ENCODE measurements at regions not wholly inside any gene's neighbourhood (a gene's known extent, or its start where the extent isn't known, plus 50 kb on each side); places are given as distances from the start of the nearest gene placed in this dataset.

GRCh38 chr13:47279920-47280319 lies 383.1 kb upstream of the HTR2A start:
- no peak for DNase-seq (ENCODE audit: low read depth in 3 of 3, low spot score in 2 of 3)

GRCh38 chr13:47277774-47278173 lies 380.9 kb upstream of the HTR2A start:
- no peak for DNase-seq (ENCODE audit: low read depth in 3 of 3, low spot score in 2 of 3)

- DNase-seq (ENCODE audit: low read depth in 3 of 3, low spot score in 2 of 3): no peak
These were observed 371.4 kb upstream of the HTR2A start for GRCh38 chr13:47268270-47268669.

GRCh38 chr13:47258384-47258783 lies 361.5 kb upstream of the HTR2A start:
- DNase-seq (ENCODE audit: low read depth in 3 of 3, low spot score in 2 of 3): no peak

GRCh38 chr13:47256618-47257017 lies 359.8 kb upstream of the HTR2A start:
- no peak for DNase-seq (ENCODE audit: low read depth in 3 of 3, low spot score in 2 of 3)

- no peak for DNase-seq (ENCODE audit: low read depth in 3 of 3, low spot score in 2 of 3)
These were observed 355.8 kb upstream of the HTR2A start for GRCh38 chr13:47252627-47253026.

- DNase-seq (ENCODE audit: low read depth in 3 of 3, low spot score in 2 of 3): no peak
These were observed 354.9 kb upstream of the HTR2A start for GRCh38 chr13:47251771-47252170.

- no peak for DNase-seq (ENCODE audit: low read depth in 3 of 3, low spot score in 2 of 3)
These were observed 353.3 kb upstream of the HTR2A start for GRCh38 chr13:47250146-47250545.

- DNase-seq (ENCODE audit: low read depth in 3 of 3, low spot score in 2 of 3): no peak
These were observed 352.4 kb upstream of the HTR2A start for GRCh38 chr13:47249266-47249665.

GRCh38 chr13:47241446-47241845 lies 344.6 kb upstream of the HTR2A start:
- no peak for DNase-seq (ENCODE audit: low read depth in 3 of 3, low spot score in 2 of 3)

- DNase-seq (ENCODE audit: low read depth in 3 of 3, low spot score in 2 of 3): no peak
These were observed 342.2 kb upstream of the HTR2A start for GRCh38 chr13:47239025-47239424.

- no peak for DNase-seq (ENCODE audit: low read depth in 3 of 3, low spot score in 2 of 3)
These were observed 340.7 kb upstream of the HTR2A start for GRCh38 chr13:47237571-47237970.

- DNase-seq (ENCODE audit: low read depth in 3 of 3, low spot score in 2 of 3): no peak
These were observed 336.9 kb upstream of the HTR2A start for GRCh38 chr13:47233734-47234133.

- no peak for DNase-seq (ENCODE audit: low read depth in 3 of 3, low spot score in 2 of 3)
These were observed 335.7 kb upstream of the HTR2A start for GRCh38 chr13:47232516-47232915.

- no peak for DNase-seq (ENCODE audit: low read depth in 3 of 3, low spot score in 2 of 3)
These were observed 333.3 kb upstream of the HTR2A start for GRCh38 chr13:47230155-47230554.

- DNase-seq (ENCODE audit: low read depth in 3 of 3, low spot score in 2 of 3): no peak
These were observed 329.7 kb upstream of the HTR2A start for GRCh38 chr13:47226516-47226915.

GRCh38 chr13:47220453-47221140 lies 323.7 kb upstream of the HTR2A start:
- DNase-seq (ENCODE audit: low read depth in 3 of 3, low spot score in 2 of 3): no peak

- DNase-seq (ENCODE audit: low read depth in 3 of 3, low spot score in 2 of 3): no peak
These were observed 321.8 kb upstream of the HTR2A start for GRCh38 chr13:47218611-47219010.

- no peak for DNase-seq (ENCODE audit: low read depth in 3 of 3, low spot score in 2 of 3)
These were observed 319.4 kb upstream of the HTR2A start for GRCh38 chr13:47216176-47216822.

GRCh38 chr13:47215736-47216135 lies 318.9 kb upstream of the HTR2A start:
- DNase-seq (ENCODE audit: low read depth in 3 of 3, low spot score in 2 of 3): no peak

GRCh38 chr13:47213047-47213446 lies 316.2 kb upstream of the HTR2A start:
- DNase-seq (ENCODE audit: low read depth in 3 of 3, low spot score in 2 of 3): no peak

GRCh38 chr13:47211106-47211505 lies 314.3 kb upstream of the HTR2A start:
- no peak for DNase-seq (ENCODE audit: low read depth in 3 of 3, low spot score in 2 of 3)

GRCh38 chr13:47206111-47206510 lies 309.3 kb upstream of the HTR2A start:
- no peak for DNase-seq (ENCODE audit: low read depth in 3 of 3, low spot score in 2 of 3)
